ENCODE measurements at regions not wholly inside any gene's neighbourhood (a gene's known extent, or its start where the extent isn't known, plus 50 kb on each side); places are given as distances from the start of the nearest gene placed in this dataset.

- Histone ChIP-seq H3K4me1 (ENCODE audit: control insufficient read depth, insufficient read depth, low read length, unreplicated experiment) (no peaks in the 10 kb centered on the region), H2AFZ (ENCODE audit: low read length, unreplicated experiment) (no peak overlapping the region), H3K4me3 (ENCODE audit: low read depth, low read length) (no peak overlapping the region), H3K79me2 (ENCODE audit: control insufficient read depth, insufficient read depth, low read length, unreplicated experiment) (no peaks in the 10 kb centered on the region), H3K27me3 (ENCODE audit: insufficient read depth, low read length) (peaks cover 9% of the 10 kb centered on the region; the same call in 1 of the 2 replicates), H3K36me3 (ENCODE audit: insufficient read depth, low read length) (no peaks in the 10 kb centered on the region), H3K27ac (ENCODE audit: low read depth, low read length) (no peak overlapping the region)
Measured at GRCh38 chr3:43783987-43784639, 93.4 kb downstream of the ABHD5 start.

DNA sequence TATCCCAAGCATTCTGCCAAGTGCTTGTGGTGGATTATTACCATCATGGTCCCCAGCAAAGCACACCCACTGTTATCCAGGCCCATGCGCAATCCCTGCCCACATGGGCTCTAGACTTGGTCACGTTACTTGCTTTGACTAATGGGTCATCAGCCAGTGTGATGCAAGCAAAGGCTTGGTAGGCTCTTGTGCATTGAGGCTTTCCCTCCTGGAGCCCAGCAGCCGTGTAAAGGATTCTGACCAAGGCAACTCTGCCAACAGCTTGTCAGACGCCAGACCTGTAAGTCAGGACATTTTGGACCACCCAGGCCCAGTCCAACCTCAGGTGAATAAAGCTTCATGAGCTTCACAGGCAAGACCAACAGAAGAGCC, 93.9 kb downstream of the ABHD5 start:
- Histone ChIP-seq H3K79me2 (ENCODE audit: control insufficient read depth, insufficient read depth, low read length, unreplicated experiment) (no peaks in the 10 kb centered on the region), H3K27me3 (ENCODE audit: insufficient read depth, low read length) (peaks cover 9% of the 10 kb centered on the region; the same call in 1 of the 2 replicates), H3K27ac (ENCODE audit: low read depth, low read length) (no peak overlapping the region), H3K4me1 (ENCODE audit: control insufficient read depth, insufficient read depth, low read length, unreplicated experiment) (no peaks in the 10 kb centered on the region), H3K36me3 (ENCODE audit: insufficient read depth, low read length) (no peaks in the 10 kb centered on the region), H3K4me3 (ENCODE audit: low read depth, low read length) (no peak overlapping the region), H2AFZ (ENCODE audit: low read length, unreplicated experiment) (no peak overlapping the region)

DNA sequence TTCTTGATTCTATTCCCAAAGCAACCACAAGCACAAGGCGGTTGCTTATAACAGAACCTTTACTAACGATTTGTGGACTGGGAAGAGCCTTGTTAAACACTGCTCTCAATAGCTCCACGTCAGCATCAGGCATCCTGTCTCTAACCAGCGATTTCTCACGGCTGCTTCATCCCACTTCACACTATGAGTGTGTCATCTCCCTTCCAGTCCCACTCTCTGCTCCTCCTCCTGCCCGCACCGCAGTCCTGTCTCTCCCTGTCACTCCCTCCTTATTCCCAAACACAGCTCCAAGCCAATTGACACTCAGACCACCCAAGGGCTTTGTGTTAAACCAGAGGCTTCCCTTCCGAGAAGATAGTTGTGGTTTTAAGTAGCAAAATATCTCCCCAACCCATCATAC, 94.8 kb downstream of the ABHD5 start:
- no peaks in the 10 kb centered on the region for H3K4me1 ChIP-seq (ENCODE audit: control insufficient read depth, insufficient read depth, low read length, unreplicated experiment)
- H3K27ac ChIP-seq (ENCODE audit: low read depth, low read length): no peak overlapping the region
- peaks cover 12% of the 10 kb centered on the region; the same call in 1 of the 2 replicates for H3K27me3 ChIP-seq (ENCODE audit: insufficient read depth, low read length)

DNA sequence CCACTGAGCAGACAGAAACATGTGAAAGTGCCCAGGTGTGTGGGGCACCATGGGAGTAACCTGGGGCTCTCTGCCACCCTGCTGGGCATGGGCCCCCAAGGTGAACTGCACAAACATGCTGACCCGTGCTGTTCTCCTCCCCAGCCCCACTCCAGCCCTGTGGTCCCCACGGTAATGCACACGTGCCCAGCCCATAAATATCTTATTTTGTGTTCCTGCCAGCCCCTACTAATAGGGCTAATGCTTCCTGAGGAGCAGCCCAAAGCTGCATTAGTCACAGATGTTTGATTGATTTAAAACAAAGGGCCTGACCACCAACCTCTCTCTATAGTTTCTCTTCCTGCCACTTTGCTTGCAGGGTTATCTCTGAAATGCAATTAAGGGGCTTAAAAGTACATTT, 95.4 kb downstream of the ABHD5 start:
- Histone ChIP-seq H3K27me3 (ENCODE audit: insufficient read depth, low read length) (peaks cover 17% of the 10 kb centered on the region; the same call in 1 of the 2 replicates), H3K4me1 (ENCODE audit: control insufficient read depth, insufficient read depth, low read length, unreplicated experiment) (no peaks in the 10 kb centered on the region)

More for the DNA sequence above, 94.8 kb downstream of the ABHD5 start:
- H3K4me3 ChIP-seq (ENCODE audit: low read depth, low read length): no peak overlapping the region
- no peaks in the 10 kb centered on the region for H3K36me3 ChIP-seq (ENCODE audit: insufficient read depth, low read length)
- no peaks in the 10 kb centered on the region for H3K79me2 ChIP-seq (ENCODE audit: control insufficient read depth, insufficient read depth, low read length, unreplicated experiment)
- H2AFZ ChIP-seq (ENCODE audit: low read length, unreplicated experiment): no peak overlapping the region

GRCh38 chr3:43786526-43787305, 96.0 kb downstream of the ABHD5 start:
- Histone ChIP-seq H2AFZ (ENCODE audit: low read length, unreplicated experiment) (no peak overlapping the region), H3K4me3 (ENCODE audit: low read depth, low read length) (no peak overlapping the region), H3K36me3 (ENCODE audit: insufficient read depth, low read length) (no peaks in the 10 kb centered on the region), H3K4me1 (ENCODE audit: control insufficient read depth, insufficient read depth, low read length, unreplicated experiment) (no peaks in the 10 kb centered on the region), H3K27ac (ENCODE audit: low read depth, low read length) (no peak overlapping the region), H3K27me3 (ENCODE audit: insufficient read depth, low read length) (peaks cover 17% of the 10 kb centered on the region; the same call in 1 of the 2 replicates), H3K79me2 (ENCODE audit: control insufficient read depth, insufficient read depth, low read length, unreplicated experiment) (no peaks in the 10 kb centered on the region)

More for the DNA sequence above, 95.4 kb downstream of the ABHD5 start:
- no peak overlapping the region for H2AFZ ChIP-seq (ENCODE audit: low read length, unreplicated experiment)
- H3K79me2 ChIP-seq (ENCODE audit: control insufficient read depth, insufficient read depth, low read length, unreplicated experiment): no peaks in the 10 kb centered on the region
- H3K36me3 ChIP-seq (ENCODE audit: insufficient read depth, low read length): no peaks in the 10 kb centered on the region
- no peak overlapping the region for H3K4me3 ChIP-seq (ENCODE audit: low read depth, low read length)
- H3K27ac ChIP-seq (ENCODE audit: low read depth, low read length): no peak overlapping the region

DNA sequence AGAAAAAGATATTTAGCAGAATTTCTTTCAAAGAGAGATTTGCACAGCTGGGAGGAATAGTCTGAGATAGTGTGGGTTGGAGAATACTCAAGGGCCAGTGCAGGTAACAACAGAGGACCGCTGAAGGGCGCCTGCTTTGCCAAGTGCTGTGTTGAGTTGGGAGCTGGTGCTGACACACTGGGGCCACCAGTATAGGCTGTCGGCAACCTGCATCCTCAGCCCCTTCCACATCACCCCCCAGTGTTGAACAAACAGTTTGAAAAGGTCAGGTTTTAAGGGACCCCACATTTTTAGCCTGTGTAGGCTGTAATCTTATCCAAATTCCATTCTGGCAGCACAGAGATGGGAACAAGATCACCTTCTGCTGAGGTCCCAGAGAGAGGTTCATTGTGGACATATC, 96.6 kb downstream of the ABHD5 start:
- H3K27me3 ChIP-seq (ENCODE audit: insufficient read depth, low read length): peaks cover 19% of the 10 kb centered on the region; the same call in 1 of the 2 replicates
- H2AFZ ChIP-seq (ENCODE audit: low read length, unreplicated experiment): no peak overlapping the region
- no peaks in the 10 kb centered on the region for H3K4me1 ChIP-seq (ENCODE audit: control insufficient read depth, insufficient read depth, low read length, unreplicated experiment)
- no peaks in the 10 kb centered on the region for H3K79me2 ChIP-seq (ENCODE audit: control insufficient read depth, insufficient read depth, low read length, unreplicated experiment)
- no peak overlapping the region for H3K27ac ChIP-seq (ENCODE audit: low read depth, low read length)
- H3K4me3 ChIP-seq (ENCODE audit: low read depth, low read length): no peak overlapping the region
- H3K36me3 ChIP-seq (ENCODE audit: insufficient read depth, low read length): no peaks in the 10 kb centered on the region

- no peak overlapping the region for H3K4me3 ChIP-seq (ENCODE audit: low read depth, low read length)
- H3K27ac ChIP-seq (ENCODE audit: low read depth, low read length): no peak overlapping the region
- H3K36me3 ChIP-seq (ENCODE audit: insufficient read depth, low read length): no peaks in the 10 kb centered on the region
Measured at GRCh38 chr3:43789028-43789427, 98.3 kb downstream of the ABHD5 start.

DNA sequence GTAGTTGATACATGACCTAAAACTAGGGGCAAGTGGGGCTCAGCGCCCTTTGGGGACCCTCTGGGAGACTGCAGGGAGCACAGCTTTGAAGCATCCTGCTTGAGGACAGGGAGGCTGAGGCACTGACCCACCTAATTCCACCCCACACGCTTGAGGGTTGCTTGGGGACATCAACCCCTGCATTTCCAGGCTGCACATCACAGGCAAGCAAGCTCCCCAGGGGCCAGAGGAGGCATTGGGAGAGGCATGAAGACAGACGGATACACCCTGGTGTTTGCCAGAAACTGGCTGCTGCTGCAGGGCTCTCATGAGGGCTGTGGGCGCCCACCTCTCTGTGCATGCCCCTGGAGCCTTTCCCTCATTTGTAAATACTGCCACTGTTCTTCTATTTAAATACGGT, 99.3 kb downstream of the ABHD5 start:
- no peak overlapping the region for H3K27ac ChIP-seq (ENCODE audit: low read depth, low read length)
- H3K27me3 ChIP-seq (ENCODE audit: insufficient read depth, low read length): peaks cover 17% of the 10 kb centered on the region; the same call in 1 of the 2 replicates
- H2AFZ ChIP-seq (ENCODE audit: low read length, unreplicated experiment): no peak overlapping the region
- H3K4me1 ChIP-seq (ENCODE audit: control insufficient read depth, insufficient read depth, low read length, unreplicated experiment): peaks cover 9% of the 10 kb centered on the region
- H3K36me3 ChIP-seq (ENCODE audit: insufficient read depth, low read length): no peaks in the 10 kb centered on the region
- H3K4me3 ChIP-seq (ENCODE audit: low read depth, low read length): no peak overlapping the region
- no peaks in the 10 kb centered on the region for H3K79me2 ChIP-seq (ENCODE audit: control insufficient read depth, insufficient read depth, low read length, unreplicated experiment)

More at GRCh38 chr3:43789028-43789427, 98.3 kb downstream of the ABHD5 start:
- Histone ChIP-seq H3K27me3 (ENCODE audit: insufficient read depth, low read length) (peaks cover 19% of the 10 kb centered on the region; the same call in 1 of the 2 replicates), H3K4me1 (ENCODE audit: control insufficient read depth, insufficient read depth, low read length, unreplicated experiment) (no peaks in the 10 kb centered on the region), H3K79me2 (ENCODE audit: control insufficient read depth, insufficient read depth, low read length, unreplicated experiment) (no peaks in the 10 kb centered on the region), H2AFZ (ENCODE audit: low read length, unreplicated experiment) (no peak overlapping the region)

DNA sequence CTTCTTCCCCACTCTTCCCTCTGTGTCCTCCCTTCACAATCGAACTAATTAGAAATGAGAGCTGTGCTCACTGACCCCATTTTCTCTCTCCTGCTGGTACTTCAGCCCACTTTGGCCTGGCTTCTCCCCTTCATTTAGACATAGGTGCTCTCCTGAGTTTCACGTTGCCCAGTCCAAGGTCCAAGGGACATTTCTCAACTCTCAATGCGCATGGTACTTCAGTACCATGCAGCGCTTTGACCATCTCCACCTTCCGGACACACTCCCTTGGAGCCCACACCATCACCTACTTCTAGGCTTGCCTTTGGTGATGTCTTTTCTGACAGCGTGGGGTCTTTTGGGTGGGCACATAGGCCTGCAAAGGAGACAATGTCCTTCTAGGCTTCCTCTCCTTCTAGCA, 99.7 kb downstream of the ABHD5 start:
- no peak overlapping the region for H3K27ac ChIP-seq (ENCODE audit: low read depth, low read length)
- H3K4me3 ChIP-seq (ENCODE audit: low read depth, low read length): no peak overlapping the region
- no peaks in the 10 kb centered on the region for H3K36me3 ChIP-seq (ENCODE audit: insufficient read depth, low read length)
- H2AFZ ChIP-seq (ENCODE audit: low read length, unreplicated experiment): no peak overlapping the region
- H3K79me2 ChIP-seq (ENCODE audit: control insufficient read depth, insufficient read depth, low read length, unreplicated experiment): no peaks in the 10 kb centered on the region
- peaks cover 14% of the 10 kb centered on the region; the same call in 1 of the 2 replicates for H3K27me3 ChIP-seq (ENCODE audit: insufficient read depth, low read length)
- H3K4me1 ChIP-seq (ENCODE audit: control insufficient read depth, insufficient read depth, low read length, unreplicated experiment): peaks cover 10% of the 10 kb centered on the region

DNA sequence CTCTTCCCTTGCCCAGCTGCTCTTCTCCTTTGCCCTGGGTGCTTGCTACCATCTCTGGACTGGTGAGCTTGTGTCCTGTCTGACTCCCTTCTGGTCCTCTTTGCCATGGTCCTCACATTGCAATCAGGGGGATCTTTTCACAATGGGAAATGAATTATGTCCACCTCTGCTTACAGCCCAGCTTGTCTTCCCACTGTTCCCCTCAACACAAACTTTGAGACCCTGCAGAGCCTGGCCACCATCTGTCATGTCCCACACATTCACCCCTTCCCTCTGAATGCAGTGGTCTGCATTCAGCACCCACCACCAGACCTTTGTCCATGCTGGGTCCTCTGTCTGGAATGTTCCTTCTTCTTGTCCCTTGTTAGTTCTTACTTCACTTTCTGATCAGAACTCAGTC, 100.5 kb downstream of the ABHD5 start:
- Histone ChIP-seq H3K79me2 (ENCODE audit: control insufficient read depth, insufficient read depth, low read length, unreplicated experiment) (no peaks in the 10 kb centered on the region), H3K36me3 (ENCODE audit: insufficient read depth, low read length) (no peaks in the 10 kb centered on the region), H3K4me3 (ENCODE audit: low read depth, low read length) (no peak overlapping the region), H3K27ac (ENCODE audit: low read depth, low read length) (no peak overlapping the region), H3K4me1 (ENCODE audit: control insufficient read depth, insufficient read depth, low read length, unreplicated experiment) (peaks cover 15% of the 10 kb centered on the region), H3K27me3 (ENCODE audit: insufficient read depth, low read length) (peaks cover 14% of the 10 kb centered on the region; the same call in 1 of the 2 replicates), H2AFZ (ENCODE audit: low read length, unreplicated experiment) (no peak overlapping the region)

All from ACC112 (cell line).